GM23338 (cell line): ENCODE measurements at regions not wholly inside any gene's neighbourhood (a gene's known extent, or its start where the extent isn't known, plus 50 kb on each side); places are given as distances from the start of the nearest gene placed in this dataset.

ENCODE experiments used
- ATAC-seq: fragments of 200-7000 bp; cut with Tn5 transposase; 3 replicates; pipeline ENCODE4 v1.9.1; 2020
- DNase-seq: peaks from one replicate; pipeline ENCODE4 v3.0.0-alpha.2; 2015; ENCODE audit warnings: low spot score
- H2AFZ ChIP-seq: fragments of 200-600 bp; sonication (generic); 2 replicates; pipeline ENCODE4 v1.8.0; 2016; ENCODE audit warnings: antibody characterized with exemption, mild to moderate bottlenecking, moderate library complexity
- H3F3A ChIP-seq: fragments of 200-600 bp; sonication (generic); replicated peaks from 2 replicates; pipeline ENCODE4 v1.8.0; 2017; ENCODE audit warnings: antibody characterized with exemption, mixed run types, low read depth
- H3K27ac ChIP-seq: fragments of 200-600 bp; sonication (generic); 2 replicates; pipeline ENCODE4 v1.6.1; 2016; ENCODE audit warnings: low read depth
- H3K27me3 ChIP-seq: fragments of 200-600 bp; sonication (generic); 2 replicates; pipeline ENCODE4 v1.8.0; 2016; ENCODE audit warnings: mild to moderate bottlenecking, mixed run types, moderate library complexity; ENCODE audit not compliant: insufficient read depth
- H3K36me3 ChIP-seq: fragments of 200-600 bp; sonication (generic); 2 replicates; pipeline ENCODE4 v1.8.0; 2016; ENCODE audit warnings: mild to moderate bottlenecking; ENCODE audit not compliant: insufficient read depth
- H3K4me1 ChIP-seq: fragments of 200-600 bp; sonication (generic); 2 replicates; pipeline ENCODE4 v1.8.0; 2016; ENCODE audit warnings: mild to moderate bottlenecking, moderate library complexity; ENCODE audit not compliant: insufficient read depth
- H3K4me2 ChIP-seq: fragments of 200-600 bp; sonication (generic); 2 replicates; pipeline ENCODE4 v1.7.1; 2017; ENCODE audit warnings: mixed run types
- H3K4me3 ChIP-seq: fragments of 200-600 bp; sonication (generic); 2 replicates; pipeline ENCODE4 v1.6.1; 2016; ENCODE audit warnings: mixed run types
- H3K79me2 ChIP-seq: fragments of 200-600 bp; sonication (generic); replicated peaks from 2 replicates; pipeline ENCODE4 v1.8.0; 2017; ENCODE audit warnings: mild to moderate bottlenecking; ENCODE audit not compliant: insufficient read depth
- H3K9me2 ChIP-seq: fragments of 200-600 bp; sonication (generic); 2 replicates; pipeline ENCODE4 v1.8.0; 2017; ENCODE audit not compliant: insufficient read depth
- H4K20me1 ChIP-seq: fragments of 200-600 bp; sonication (generic); replicated peaks from 2 replicates; pipeline ENCODE4 v1.8.0; 2017; ENCODE audit warnings: mild to moderate bottlenecking; ENCODE audit not compliant: insufficient read depth
- H3K27ac Mint-ChIP-seq: 2 replicates; pipeline ENCODE4 v1.8.0; 2020; ENCODE audit warnings: inconsistent platforms, mild to moderate bottlenecking, moderate library complexity, mixed read lengths
- H3K27me3 Mint-ChIP-seq: 3 replicates; pipeline ENCODE4 v1.8.0; 2022; ENCODE audit warnings: low read depth, mild to moderate bottlenecking, moderate library complexity, mixed read lengths, inconsistent platforms; ENCODE audit not compliant: insufficient read depth, poor library complexity
- H3K36me3 Mint-ChIP-seq: 3 replicates; pipeline ENCODE4 v1.8.0; 2021; ENCODE audit warnings: low read depth, mild to moderate bottlenecking, inconsistent platforms, moderate library complexity, mixed read lengths
- H3K4me1 Mint-ChIP-seq: 3 replicates; pipeline ENCODE4 v1.8.0; 2020; ENCODE audit warnings: mild to moderate bottlenecking, inconsistent platforms, mixed read lengths
- H3K4me3 Mint-ChIP-seq: 3 replicates; pipeline ENCODE4 v1.8.0; 2021; ENCODE audit warnings: moderate library complexity, mild to moderate bottlenecking, inconsistent platforms, mixed read lengths
- H3K9me3 Mint-ChIP-seq: 3 replicates; pipeline ENCODE4 v1.8.0; 2020; ENCODE audit warnings: moderate library complexity, mild to moderate bottlenecking, inconsistent platforms, mixed read lengths
- EZH2 ChIP-seq: fragments of 200-600 bp; sonication (generic); IDR thresholded peaks from one replicate; pipeline ENCODE4 v1.8.0; 2017; ENCODE audit warnings: antibody characterized with exemption, mild to moderate bottlenecking, low read depth; ENCODE audit not compliant: unreplicated experiment
- JUNB ChIP-seq: IDR thresholded peaks from one replicate; pipeline ENCODE4 v1.6.1; 2016; ENCODE audit warnings: antibody characterized with exemption; ENCODE audit not compliant: unreplicated experiment
- NANOG ChIP-seq: IDR thresholded peaks from 2 replicates; pipeline ENCODE4 v1.6.1; 2016; ENCODE audit warnings: antibody characterized with exemption, borderline replicate concordance
- ZNF114 ChIP-seq: fragments of 250-450 bp; sonication (Bioruptor Pico); IDR thresholded peaks from 2 replicates; pipeline ENCODE4 v1.5.0; 2020; ENCODE audit warnings: mild to moderate bottlenecking, moderate library complexity
- ZNF462 ChIP-seq: fragments of 250-450 bp; sonication (Bioruptor Pico); IDR thresholded peaks from 2 replicates; pipeline ENCODE4 v1.5.0; 2020; ENCODE audit warnings: mild to moderate bottlenecking, moderate library complexity
- TF ChIP-seq, protein P1 (sequence below), 2 experiments: fragments of 200-600 bp in 1 of 2; sonication (generic) in 1 of 2; conservative IDR thresholded peaks; 2 replicates each; pipeline versions ENCODE4 v1.5.1 to v1.6.1; 2016 to 2017; ENCODE audit warnings: antibody characterized with exemption in 2 of 2, low read depth in 2 of 2, mild to moderate bottlenecking in 2 of 2, moderate library complexity in 1 of 2

DNA sequence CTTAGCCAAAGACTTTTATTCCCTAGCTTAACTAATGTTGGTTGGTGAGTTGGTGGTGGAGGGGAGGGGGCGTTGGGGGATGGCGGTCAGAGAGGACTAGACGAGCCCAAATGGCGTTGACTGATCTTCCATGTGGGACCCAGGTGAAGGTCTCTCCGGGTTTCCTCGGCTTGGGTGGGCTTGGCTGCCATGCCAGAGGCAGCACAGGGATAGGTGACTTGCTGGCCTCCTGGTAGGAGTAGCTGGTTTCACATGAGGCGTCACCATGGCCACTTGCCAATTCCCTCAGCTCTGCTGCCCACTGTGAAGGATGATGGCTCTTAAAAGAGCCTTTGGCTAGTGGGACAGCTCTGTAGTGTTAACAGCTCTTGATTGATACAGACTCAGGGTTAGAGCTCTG, 1337.0 kb upstream of the FAM98A start (continued):
- TF ChIP-seq ZNF462 (CRISPR knock-in tag) = no peak

DNA sequence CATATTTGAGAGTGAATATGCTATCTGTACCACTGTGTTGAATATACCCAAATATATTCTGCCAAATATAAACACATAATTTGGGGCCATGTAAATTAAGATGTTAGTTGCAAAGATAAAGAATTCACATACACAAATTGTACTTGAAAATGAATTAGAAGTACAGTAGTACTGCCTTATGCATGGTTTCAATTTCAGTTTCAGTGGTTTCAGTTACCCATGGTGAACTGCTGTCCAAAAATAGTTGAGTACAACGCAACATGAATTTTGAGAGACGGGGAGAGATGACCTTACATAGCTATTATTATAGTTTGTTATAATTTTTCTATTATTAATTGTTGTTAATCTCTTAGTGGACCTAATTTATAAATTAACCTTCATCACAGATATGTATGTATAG, 1313.0 kb upstream of the FAM98A start:
- H3K4me1 Mint-ChIP-seq = no peaks in the 10 kb centered on the region
- H3K4me2 ChIP-seq = no peak overlapping the region
- no peak overlapping the region for H3K4me3 ChIP-seq
- H3K4me3 Mint-ChIP-seq = no peak overlapping the region
- H3K9me3 Mint-ChIP-seq = peaks cover 20% of the 10 kb centered on the region
- H3K27ac Mint-ChIP-seq = no peak overlapping the region
- H3K36me3 Mint-ChIP-seq = peaks cover 4% of the 10 kb centered on the region; the same call in 1 of the 3 replicates
- no peaks in the 10 kb centered on the region for H4K20me1 ChIP-seq
- no peaks in the 10 kb centered on the region for H3K9me2 ChIP-seq
- H2AFZ ChIP-seq = no peak overlapping the region
- H3K4me1 ChIP-seq = no peaks in the 10 kb centered on the region
- no peaks in the 10 kb centered on the region for H3K36me3 ChIP-seq
- ATAC-seq (no peak), DNase-seq (no peak)
- no peaks in the 10 kb centered on the region for H3K79me2 ChIP-seq
- H3K27me3 Mint-ChIP-seq = no peaks in the 10 kb centered on the region
- H3F3A ChIP-seq = no peaks in the 10 kb centered on the region
- H3K27me3 ChIP-seq = no peaks in the 10 kb centered on the region
- H3K27ac ChIP-seq = no peak overlapping the region
- TF ChIP-seq ZNF114 = no peak
- no peak for TF ChIP-seq EZH2
- TF ChIP-seq ZNF462 (CRISPR knock-in tag) = no peak
- no peak for TF ChIP-seq JUNB
- TF ChIP-seq NANOG = no peak
- TF ChIP-seq, protein P1, sequence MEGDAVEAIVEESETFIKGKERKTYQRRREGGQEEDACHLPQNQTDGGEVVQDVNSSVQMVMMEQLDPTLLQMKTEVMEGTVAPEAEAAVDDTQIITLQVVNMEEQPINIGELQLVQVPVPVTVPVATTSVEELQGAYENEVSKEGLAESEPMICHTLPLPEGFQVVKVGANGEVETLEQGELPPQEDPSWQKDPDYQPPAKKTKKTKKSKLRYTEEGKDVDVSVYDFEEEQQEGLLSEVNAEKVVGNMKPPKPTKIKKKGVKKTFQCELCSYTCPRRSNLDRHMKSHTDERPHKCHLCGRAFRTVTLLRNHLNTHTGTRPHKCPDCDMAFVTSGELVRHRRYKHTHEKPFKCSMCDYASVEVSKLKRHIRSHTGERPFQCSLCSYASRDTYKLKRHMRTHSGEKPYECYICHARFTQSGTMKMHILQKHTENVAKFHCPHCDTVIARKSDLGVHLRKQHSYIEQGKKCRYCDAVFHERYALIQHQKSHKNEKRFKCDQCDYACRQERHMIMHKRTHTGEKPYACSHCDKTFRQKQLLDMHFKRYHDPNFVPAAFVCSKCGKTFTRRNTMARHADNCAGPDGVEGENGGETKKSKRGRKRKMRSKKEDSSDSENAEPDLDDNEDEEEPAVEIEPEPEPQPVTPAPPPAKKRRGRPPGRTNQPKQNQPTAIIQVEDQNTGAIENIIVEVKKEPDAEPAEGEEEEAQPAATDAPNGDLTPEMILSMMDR (conservative IDR thresholded peaks at IDR 0.05; ENCODE audit: low read depth in 2 of 2) = no peak
